ENCODE measurements at regions not wholly inside any gene's neighbourhood (a gene's known extent, or its start where the extent isn't known, plus 50 kb on each side); places are given as distances from the start of the nearest gene placed in this dataset.

DNA sequence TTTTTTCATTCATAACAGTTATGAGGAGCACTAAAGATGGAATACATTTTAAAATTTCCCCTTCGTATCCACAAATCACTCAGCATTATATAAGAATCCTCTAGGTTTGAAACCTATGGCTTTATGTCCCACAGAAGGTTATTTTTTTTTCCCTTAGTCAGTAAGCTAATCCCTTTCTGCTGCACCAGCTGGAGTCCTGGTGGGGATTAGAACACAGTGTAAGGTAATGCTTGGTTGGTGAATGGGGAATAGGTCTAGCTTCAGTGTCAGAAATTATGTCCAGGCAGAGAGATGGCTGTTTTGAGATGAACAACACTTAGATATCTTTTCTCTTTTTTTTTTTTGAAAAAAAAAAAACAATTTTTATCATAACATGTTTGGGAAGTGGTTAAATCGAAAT, 116.6 kb downstream of the RASGEF1B start:
- intact Hi-C loops (cut with DNase I; ENCODE audit: low total_unique reads): no loop called here
- no peak overlapping the region for H3K4me3 ChIP-seq (ENCODE audit: low read depth, poor library complexity, severe bottlenecking)
- TF ChIP-seq, protein P1, sequence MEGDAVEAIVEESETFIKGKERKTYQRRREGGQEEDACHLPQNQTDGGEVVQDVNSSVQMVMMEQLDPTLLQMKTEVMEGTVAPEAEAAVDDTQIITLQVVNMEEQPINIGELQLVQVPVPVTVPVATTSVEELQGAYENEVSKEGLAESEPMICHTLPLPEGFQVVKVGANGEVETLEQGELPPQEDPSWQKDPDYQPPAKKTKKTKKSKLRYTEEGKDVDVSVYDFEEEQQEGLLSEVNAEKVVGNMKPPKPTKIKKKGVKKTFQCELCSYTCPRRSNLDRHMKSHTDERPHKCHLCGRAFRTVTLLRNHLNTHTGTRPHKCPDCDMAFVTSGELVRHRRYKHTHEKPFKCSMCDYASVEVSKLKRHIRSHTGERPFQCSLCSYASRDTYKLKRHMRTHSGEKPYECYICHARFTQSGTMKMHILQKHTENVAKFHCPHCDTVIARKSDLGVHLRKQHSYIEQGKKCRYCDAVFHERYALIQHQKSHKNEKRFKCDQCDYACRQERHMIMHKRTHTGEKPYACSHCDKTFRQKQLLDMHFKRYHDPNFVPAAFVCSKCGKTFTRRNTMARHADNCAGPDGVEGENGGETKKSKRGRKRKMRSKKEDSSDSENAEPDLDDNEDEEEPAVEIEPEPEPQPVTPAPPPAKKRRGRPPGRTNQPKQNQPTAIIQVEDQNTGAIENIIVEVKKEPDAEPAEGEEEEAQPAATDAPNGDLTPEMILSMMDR (IDR thresholded peaks at IDR 0.05): no peak
- TF ChIP-seq POLR2A (IDR thresholded peaks at IDR 0.05): no peak
- DNase-seq (ENCODE audit: low spot score in 2 of 2): no peak
- WGBS, 2 donors: 84 to 86% methylated on average over 2 of the region's 2 CpGs

DNA sequence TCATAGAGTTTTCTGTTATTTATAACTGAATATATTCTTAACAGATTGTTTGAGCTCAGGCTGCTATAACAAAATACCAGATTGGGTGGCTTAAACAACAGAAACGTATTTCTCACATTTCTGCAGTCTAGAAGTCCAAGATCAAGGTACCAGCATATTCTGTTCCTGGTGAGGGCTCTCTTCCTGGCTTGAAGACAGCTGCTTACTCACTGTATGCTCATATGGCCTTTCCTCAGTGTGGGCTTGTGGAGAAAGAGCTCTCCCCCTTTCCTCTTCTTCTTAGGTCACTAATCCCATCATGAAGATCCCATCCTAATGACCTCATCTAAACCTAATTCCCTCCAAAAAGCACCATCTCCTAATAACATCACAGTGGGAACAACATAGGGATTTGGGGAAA, 117.8 kb downstream of the RASGEF1B start:
- TF ChIP-seq, protein P1 (IDR thresholded peaks at IDR 0.05): no peak
- TF ChIP-seq POLR2A (IDR thresholded peaks at IDR 0.05): no peak
- intact Hi-C loops (cut with DNase I; ENCODE audit: low total_unique reads): loop anchor here (5.0 kb wide), 1 partner anchor 287 kb away; no protein-coding TSS in a partner anchor
- no peak overlapping the region for H3K4me3 ChIP-seq (ENCODE audit: low read depth, poor library complexity, severe bottlenecking)
- WGBS, 2 donors: 66 to 67% methylated on average over 1 of the region's 1 CpG
- no peak for DNase-seq (ENCODE audit: low spot score in 2 of 2)

DNA sequence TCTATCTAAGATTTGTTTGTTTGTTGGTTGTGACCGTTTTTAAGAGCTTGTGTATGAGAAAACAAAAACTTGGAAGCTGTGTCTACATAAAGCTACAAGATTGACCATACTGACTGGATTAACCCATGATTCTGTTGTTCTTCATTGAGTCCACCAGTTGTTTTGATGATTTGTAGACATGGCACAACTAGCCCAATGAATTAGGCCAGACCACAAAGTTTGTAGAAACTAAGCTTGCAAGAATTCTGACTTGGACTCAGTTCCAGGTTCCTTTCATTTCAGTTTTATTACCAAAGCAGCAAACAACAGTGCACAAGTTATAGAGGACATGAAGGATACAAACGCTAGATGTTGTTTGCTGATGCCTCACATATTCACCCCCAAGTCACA, 119.3 kb downstream of the RASGEF1B start:
- 65 to 70% methylated on average over 2 of the region's 2 CpGs for WGBS, 2 donors
- DNase-seq (ENCODE audit: low spot score in 2 of 2): no peak
- H3K4me3 ChIP-seq (ENCODE audit: low read depth, poor library complexity, severe bottlenecking): no peak overlapping the region
- no peak for TF ChIP-seq POLR2A (IDR thresholded peaks at IDR 0.05)
- TF ChIP-seq, protein P1 (IDR thresholded peaks at IDR 0.05): no peak
- intact Hi-C loops (cut with DNase I; ENCODE audit: low total_unique reads): loop anchor here (5.0 kb wide), 1 partner anchor 285 kb away; no protein-coding TSS in a partner anchor

GRCh38 chr4:81351654-81352445, 119.9 kb downstream of the RASGEF1B start:
- intact Hi-C loops (cut with DNase I; ENCODE audit: low total_unique reads): loop anchor here (5.0 kb wide), 1 partner anchor 285 kb away; no protein-coding TSS in a partner anchor
- TF ChIP-seq, protein P1 (IDR thresholded peaks at IDR 0.05): peak in 1 of 3 donors; percentile 43
- TF ChIP-seq POLR2A (IDR thresholded peaks at IDR 0.05): no peak
- 21 to 24% methylated on average over 11 of the region's 11 CpGs for WGBS, 2 donors
- DNase-seq (ENCODE audit: low spot score in 2 of 2): peak; percentile 75 to 93
- no peak overlapping the region for H3K4me3 ChIP-seq (ENCODE audit: low read depth, poor library complexity, severe bottlenecking)

DNA sequence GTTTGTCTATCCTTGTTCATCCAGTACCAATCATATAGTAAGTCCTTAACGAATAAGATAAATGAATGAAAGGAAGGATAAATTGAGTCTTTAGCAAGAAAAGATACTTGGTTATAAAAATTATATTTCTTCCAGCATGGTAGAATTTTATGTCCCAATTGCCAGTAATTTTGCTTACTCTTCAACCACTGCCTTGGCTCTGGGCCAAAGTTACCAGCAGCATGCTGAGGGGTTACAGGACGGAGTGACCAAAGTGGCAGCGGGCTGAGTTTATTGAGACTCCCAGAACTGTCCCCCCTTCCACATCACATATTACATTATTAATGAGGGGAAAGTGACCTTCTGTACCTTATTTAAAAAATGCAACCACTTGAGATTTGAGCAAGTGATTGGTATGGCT, 121.7 kb downstream of the RASGEF1B start:
- 94 to 97% methylated on average over 3 of the region's 3 CpGs for WGBS, 2 donors
- no peak for DNase-seq (ENCODE audit: low spot score in 2 of 2)
- no peak overlapping the region for H3K4me3 ChIP-seq (ENCODE audit: low read depth, poor library complexity, severe bottlenecking)
- intact Hi-C loops (cut with DNase I; ENCODE audit: low total_unique reads): loop anchor here (5.0 kb wide), 1 partner anchor 283 kb away; no protein-coding TSS in a partner anchor
- no peak for TF ChIP-seq POLR2A (IDR thresholded peaks at IDR 0.05)
- TF ChIP-seq, protein P1 (IDR thresholded peaks at IDR 0.05): no peak
